HG03159 (cell line): ENCODE measurements at regions not wholly inside any gene's neighbourhood (a gene's known extent, or its start where the extent isn't known, plus 50 kb on each side); places are given as distances from the start of the nearest gene placed in this dataset.

Source experiments
- ATAC-seq: cut with Tn5 transposase; IDR thresholded peaks from one replicate; pipeline ENCODE4 v1.9.1; 2021; ENCODE audit warnings: mild to moderate bottlenecking, moderate library complexity; ENCODE audit not compliant: unreplicated experiment

DNA sequence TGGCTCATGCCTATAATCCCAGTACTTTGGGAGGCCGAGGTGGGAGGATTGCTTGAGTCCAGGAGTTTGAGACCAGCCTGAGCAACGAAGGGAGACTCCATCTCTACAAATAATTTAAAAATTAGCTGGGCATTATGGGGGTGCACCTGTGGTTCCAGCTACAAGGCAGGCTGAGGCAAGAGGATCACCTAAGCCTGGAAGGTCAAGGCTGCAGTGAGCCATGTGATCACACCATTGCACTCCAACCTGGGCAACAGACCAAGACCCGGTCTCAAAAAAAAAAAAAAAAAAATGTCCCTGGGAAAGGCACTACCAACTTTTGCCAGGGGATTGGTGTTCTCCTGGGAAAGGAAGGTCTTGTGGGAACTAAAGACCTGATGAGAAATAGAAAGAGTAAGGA, 134.2 kb upstream of the AUTS2 start:
- ATAC-seq, result no peak

DNA sequence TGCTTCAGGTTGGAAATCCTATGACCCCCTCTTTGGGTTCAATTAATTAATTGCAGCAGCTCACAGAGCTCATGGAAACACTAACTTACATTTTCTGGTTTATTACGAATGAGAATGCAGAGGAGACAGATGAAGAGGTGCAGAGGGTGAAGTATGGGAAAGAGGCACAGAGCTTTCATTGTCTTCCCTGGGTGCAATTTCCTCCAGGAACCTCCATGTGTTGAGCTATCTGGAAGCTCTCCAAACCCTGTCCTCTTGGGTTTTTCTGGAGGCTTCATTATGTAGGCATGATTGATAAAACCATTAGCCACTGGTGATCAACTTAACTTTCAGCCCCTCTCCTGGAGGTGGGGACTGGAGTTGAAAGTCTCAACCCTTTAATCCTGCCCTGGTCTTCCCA, 133.0 kb upstream of the AUTS2 start:
- ATAC-seq, result no peak

DNA sequence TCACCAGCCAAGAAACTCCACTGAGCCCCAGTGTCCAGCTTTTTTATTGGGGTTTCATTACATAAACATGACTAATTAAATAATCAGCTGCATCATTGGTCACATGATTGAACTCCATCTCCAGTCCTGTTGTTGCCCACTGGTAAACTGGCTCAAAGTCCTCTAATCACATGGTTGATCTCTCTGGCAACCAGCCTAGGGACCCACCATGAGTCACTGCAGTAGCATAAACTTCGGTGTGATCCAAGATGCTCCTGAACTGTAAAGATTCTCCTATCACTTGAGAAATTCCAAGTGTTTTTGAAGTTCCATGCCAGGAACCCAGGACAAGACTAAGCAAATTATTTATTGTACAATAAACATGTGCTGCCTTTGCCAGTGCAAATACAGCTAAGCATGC, 130.4 kb upstream of the AUTS2 start:
- ATAC-seq, result no peak

DNA sequence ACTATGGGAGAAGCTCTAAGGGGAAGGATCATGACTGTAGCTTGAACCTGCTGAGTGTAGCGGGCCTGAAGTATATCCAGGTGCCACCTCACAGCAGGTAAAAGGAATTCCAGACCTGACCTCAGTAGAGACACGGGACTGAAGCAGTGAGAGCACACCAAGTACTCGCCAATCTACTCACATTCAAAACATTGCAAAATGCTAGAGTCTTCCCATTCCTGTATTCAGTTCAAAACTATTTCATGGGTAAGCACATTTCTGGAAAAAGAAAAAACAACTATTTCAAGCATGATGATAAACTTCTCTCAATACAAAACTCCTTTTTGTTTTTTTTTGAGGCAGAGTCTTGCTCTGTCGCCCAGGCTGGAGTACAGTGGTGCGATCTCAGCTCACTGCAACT, 121.9 kb upstream of the AUTS2 start:
- ATAC-seq, result no peak

DNA sequence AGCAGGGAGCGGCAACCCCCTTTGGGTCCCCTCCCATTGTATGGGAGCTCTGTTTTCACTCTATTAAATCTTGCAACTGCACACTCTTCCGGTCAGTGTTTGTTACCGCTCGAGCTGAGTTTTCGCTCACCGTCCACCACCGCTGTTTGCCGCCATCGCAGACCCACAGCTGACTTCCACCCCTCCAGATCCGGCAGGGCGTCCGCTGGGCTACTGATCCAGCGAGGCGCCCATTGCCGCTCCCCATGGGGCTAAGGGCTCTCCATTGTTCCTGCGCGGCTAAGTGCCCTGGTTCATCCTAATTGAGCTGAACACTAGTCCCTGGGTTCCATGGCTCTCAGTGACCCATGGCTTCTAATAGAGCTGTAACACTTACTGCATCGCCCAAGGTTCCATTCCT, 115.6 kb upstream of the AUTS2 start:
- no peak for ATAC-seq

DNA sequence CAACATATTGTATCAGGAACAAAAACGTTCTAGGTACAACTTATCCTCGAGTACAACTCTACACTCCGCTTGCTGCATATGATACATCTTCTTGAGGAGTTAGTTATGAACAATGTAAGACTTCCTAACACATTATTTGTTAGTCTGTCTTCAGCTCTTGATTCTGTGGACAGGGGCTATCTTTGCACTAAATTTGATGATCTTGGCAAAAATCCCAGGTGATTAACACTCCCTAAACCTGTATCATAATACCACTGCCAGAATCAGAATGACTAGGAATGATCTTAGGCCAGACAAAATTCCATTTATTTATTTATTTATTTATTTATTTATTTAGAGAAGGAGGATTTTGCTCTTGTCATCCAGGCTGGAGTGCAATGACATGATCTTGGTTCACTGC, 108.7 kb upstream of the AUTS2 start:
- no peak for ATAC-seq

DNA sequence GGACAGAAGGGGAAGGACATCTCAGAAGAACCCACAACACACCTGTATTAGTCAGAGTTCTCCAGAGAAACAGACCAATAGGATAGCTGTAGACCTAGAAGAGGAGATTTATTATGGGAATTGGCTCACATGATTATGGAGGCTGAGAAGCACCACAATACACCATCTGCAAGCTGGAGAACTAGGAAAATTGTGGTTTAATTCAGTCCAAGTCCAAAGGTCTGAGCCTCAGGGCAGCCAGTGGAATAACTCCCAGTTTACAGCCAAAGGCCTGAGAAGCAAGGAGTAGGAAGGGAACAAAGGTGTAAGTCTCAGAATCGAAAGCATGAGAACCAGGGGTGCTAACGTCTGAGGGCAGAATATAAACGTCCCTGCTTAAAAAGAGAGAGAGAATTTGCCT, 99.6 kb upstream of the AUTS2 start:
- no peak for ATAC-seq

DNA sequence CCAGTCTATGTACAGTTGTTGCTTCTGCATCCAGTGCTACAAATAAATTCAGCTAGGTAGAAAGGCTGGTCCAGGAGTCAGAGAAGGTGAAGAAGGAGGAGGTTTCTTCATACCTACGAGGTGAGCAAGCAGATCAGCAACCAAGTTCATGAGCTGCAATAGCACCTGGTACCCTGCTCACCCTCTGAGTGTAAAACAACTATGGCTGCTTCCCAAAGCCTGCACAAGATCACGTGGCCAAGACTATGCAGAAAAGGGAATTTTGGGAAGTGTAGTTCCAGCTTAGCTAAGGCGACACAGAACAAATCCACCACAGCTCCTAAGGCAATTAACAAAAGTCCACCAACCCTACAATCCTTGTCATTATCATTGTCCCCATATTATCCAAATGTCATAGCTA, 95.9 kb upstream of the AUTS2 start:
- no peak for ATAC-seq

DNA sequence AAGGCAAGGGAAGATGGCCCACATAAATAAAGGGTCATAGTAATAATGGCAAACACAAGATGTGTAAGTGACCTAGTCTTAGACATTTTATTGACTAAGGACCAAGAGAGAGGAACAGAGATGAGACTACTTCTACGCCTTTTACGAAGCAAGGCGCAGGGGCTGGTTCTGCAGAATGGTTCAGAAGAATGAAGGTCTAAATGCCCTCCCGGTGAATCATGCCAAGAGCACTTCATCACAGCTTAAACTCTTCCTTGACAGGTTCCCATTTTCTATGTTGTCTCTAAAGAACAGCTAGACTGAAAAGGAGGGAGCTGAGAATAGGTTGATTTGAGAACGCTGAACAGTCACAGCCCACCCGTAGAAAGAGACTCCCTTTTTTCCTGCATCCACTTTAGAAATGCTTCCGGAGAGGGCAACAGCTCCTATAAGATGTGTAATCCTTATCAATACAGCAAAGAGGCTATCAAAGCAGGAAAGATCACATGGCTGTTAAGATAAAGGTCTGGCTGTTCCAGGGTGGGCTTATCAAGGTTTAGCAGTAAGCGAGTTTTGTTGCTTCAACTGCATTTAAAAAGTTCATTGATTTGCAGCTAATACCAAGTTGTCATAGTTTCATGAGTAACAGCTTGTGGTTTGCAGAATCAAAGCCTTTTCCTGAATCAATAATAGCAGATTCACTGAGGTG, 93.4 kb upstream of the AUTS2 start:
- no peak for ATAC-seq

DNA sequence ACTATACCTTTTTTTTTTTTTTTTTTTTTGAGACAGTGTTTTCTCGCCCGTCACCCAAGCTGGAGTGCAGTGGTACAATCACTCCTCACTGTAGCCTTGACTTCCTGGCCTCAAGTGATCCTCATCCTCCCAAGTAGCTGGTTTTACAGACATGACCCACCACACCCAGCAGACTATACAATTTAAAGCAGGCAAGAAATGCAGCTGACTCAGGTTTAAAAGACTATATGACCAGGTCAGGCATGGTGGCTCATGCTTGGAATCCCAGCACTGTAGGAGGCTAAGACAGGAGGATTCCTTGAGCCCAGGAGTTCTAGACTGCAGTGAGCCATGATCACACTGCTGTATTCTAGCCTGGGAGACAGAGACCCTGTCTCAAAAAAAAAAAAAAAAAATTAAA, 89.5 kb upstream of the AUTS2 start:
- ATAC-seq, result no peak

DNA sequence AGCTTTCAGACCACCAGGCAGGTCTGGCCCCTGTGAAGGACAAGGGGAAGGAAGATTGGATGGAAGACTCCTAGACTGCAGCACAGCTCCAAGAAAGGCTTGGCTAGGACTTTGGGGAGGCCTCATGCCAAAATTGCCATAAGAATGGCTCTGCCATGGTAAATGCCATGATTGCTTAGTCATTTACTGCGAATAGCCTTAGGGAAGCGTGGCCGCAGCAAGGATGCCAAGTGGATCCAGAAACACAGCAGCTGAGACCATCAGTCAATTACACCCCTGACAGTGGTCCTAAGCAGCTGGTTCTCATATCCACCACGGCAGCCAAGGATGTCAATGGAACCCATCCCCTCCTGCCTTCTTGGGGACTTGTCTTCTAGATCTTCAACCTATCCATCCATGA, 88.2 kb upstream of the AUTS2 start:
- no peak for ATAC-seq

DNA sequence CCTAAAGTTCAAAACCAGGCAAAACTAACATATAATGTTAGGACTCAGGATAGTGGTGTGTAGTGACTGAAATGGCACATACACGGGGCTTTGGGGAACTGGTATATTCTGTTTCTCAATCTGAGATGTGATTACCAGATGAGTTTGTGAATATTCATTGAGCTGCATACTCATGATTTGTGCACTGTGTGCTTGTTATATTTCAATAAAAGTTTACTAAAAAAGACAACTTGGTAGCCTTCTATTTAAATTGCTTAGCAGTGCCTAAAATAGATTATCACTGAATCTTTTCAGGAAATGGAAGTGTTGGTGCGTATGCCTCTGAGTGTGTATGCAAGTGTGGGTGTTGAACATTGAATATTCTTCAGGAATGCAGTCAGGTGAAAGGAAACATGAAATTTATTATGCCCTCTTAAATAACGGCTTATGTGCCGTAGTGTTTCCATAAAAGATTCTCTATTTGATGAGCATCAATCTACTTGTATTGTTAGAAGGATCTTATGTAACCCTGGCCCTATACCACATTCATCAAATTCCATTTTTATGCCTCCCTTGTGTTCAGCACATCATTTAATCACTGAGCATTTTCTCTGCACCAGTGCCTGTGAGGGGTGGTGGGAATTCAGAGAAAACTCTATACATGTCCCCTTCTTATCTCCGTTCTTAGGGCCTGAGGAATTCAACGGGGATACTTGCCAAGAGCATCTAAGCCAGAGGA, 82.6 kb upstream of the AUTS2 start:
- no peak for ATAC-seq

DNA sequence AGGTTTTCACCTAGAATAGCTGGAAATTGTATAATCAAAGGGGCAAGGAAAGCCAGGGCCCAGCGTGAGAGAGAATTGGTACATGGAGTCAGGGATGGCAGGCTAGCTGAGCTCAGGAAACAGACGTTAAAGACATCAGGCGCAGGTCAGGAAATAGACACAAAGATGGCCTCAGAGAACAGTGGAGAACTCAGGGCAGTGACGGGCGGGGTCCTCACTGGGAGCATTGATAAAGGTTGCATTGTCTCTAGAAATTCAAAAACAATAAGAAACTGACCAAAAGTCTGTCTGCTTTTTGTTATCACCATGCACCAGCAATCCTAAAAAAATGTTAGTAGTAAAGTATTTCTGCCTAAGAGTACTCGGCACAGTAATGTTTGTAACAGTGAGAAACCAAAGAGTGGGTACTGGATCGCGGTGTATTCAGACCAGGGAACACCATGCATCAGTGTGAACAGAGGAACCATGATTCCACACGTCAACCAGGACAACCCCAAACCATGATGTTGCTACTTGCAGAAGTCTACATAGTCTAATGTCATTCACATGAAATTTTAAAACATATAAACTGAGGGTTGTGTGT, 81.9 kb upstream of the AUTS2 start:
- no peak for ATAC-seq

DNA sequence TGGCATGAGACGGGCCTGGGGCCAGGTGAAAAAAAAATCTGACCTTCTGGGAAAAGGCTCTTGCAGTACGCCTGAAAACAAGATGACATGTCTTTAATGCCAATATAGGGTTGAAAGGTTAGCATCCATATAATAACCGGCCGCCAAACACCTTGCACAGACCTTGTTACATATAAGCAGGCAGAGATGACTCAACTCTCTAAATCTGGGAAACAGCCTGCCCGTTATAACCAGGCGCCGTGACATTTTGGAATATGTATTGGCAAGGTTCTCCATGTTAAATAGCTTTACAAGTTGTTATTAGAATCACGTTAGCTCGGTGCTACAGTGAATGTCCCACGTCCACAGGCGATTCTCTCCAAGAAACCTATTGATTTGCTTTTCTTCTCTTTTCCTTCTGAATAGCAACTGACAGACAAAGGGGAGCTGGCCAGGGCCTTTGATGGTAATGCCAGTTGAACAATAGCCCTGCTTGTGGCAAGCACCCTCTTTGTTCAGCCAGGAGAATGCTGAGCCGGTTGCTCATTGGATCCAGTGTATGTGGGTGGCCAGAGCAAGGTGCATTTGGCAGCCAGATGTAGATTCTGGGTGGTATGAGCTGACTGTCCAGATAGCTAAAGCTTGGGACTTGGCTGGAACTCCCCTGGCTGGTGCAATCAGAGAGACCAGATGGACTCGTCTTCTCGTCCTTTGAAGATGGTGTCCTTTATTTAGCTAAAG, 80.1 kb upstream of the AUTS2 start:
- no peak for ATAC-seq

DNA sequence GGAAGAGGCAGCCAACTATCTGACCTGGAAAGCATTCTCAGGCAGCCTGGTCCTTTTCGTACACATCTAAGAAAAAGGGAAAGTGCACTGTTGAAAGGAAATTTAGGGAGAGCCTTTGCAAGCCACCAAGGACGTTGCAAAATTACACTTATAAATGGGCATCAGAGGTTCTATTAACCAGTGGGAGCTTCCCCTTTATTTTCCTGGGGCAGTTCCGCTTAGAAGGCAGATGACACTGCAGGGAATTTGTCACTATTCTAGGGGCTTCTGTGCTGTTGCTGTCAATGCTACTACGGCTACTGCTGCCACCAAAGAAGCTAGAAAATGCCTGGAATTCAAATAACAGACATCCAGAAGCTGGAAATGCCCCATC, 79.6 kb upstream of the AUTS2 start:
- ATAC-seq, result no peak

DNA sequence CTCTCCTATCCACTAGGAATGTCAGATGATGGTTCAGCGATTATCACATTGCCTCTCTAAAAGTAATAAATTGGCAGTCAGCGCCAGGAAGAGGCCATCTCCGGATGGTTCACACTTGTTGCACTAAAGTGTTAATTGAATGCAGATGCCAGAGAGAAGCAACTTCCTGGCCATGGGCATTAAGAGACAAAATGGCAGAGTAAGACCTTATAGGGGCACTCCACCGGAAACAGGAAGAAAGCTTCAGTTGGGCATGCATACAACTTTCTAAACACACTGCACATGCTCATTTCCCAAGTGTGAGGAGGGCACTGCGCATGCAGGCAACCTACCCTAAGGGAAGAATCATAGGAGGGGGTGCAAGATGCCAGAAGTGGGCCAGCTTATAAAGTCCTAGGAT, 71.7 kb upstream of the AUTS2 start:
- ATAC-seq, result no peak

DNA sequence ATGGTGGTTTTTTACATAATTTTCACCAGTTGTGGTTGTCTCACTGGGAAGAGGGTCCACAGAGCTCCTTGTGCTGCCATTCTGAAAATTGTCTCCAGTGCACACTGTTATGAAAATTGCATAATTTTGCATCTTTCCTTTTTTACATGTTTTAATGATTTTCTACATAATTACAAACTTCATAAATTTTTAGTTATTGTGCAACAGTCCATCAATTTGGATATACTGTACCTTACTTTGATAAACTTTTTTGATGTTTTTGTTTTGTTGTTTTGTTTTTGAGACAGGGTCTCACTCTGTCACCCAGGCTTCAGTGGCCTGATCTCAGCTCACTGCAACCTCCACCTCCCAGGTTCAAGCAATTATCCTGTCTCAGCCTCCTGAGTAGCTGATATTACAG, 70.6 kb upstream of the AUTS2 start:
- ATAC-seq, result no peak

DNA sequence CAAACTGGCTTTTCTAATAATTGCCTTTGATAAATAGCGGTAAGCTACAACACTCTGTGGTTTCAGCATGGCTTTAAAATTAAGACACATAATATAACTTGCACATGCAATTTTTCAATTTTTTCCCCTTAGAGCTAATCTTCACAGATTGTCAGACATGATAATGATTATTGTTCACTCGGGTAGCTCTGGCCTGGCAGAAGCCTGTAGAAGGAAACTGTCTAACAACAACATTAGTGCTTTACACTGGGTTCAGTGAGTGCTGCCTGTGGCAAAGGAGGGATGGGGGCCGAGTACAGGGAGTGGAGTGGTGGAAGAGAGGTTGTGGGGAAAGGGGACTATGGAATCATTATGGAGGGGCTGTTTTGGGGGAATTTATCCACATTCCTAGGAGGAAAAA, 67.2 kb upstream of the AUTS2 start:
- no peak for ATAC-seq

DNA sequence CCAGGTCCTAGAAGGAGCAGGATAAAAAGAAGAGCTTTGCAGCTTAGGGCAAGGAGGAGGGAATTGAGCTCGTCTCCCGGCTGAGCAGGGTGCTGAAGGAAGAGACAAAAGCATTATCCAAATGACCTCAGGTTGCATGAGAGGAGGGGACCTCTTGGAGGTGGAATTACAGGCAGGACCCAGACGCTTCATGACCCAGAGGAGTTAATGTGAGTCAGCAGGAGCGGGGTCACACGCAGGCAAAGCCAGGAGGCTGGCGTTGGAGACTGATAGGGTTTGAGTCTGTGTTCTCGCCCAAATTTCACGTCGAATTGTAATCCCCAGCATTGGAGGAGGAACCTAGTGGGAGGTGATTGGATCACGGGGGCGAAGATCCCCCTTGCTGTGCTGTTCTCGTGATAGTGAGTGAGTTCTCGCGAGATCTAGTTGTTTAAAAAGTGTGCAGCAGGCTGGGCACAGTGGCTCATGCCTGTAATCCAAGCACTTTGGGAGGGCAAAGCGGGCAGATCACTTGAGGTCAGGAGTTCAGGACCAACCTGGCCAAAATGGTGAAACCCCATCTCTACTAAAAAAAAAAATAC, 63.7 kb upstream of the AUTS2 start:
- ATAC-seq, result no peak

DNA sequence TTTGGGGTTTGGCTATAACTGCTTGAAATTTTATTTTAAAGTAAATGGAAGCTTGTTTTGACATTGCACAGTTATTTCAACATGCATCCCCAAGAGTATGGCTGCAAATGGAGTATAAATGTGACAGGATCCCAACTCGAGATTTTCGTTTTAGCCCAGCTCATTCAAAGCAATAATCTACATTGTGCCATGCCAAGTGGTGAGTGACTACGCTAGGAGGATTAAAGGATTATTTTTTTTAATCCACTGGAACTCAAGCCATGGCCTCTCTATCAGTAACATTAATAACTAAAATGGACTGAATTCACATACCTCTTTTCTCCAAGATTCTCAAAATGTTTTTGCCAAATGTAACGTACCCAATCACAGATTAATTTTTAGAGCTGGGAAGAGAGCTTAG, 60.6 kb upstream of the AUTS2 start:
- no peak for ATAC-seq

DNA sequence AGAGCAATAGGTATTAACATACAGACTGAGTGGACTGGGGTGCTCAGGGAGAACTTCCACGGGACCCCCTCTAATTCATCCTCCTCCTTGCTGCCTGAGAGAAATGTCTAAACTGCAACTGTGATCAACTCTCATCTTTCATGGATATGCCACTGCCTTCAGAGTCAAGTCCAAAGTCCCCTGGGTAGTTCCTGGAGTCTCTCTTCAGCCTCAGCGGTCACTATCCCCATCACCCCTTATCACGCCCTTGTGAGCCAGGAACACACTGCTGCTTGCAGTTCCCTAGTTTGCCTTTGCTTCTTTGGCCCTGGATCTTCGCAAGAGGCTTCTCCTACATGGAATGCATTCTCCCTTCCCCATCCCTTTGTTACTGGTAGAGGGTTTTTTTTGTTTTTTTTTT, 58.7 kb upstream of the AUTS2 start:
- ATAC-seq, result no peak

DNA sequence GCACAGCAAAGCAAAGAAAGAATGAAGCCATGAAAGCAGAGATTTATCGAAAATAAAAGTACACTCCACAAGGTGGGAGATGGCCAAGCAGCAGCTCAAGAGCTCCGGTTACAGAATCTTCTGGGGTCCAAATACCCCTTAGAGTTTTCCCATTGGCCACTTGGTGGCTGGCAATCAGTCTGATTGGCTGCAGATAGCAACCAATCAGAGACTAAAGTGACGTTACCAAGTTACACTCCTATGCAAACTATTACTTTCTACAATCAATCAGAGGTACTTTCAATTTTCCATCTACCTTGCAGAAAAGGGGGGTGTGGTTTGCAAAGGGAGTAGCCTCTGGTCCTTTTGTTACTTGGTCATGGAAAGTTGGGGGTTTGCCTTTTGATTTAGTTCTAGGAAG, 58.0 kb upstream of the AUTS2 start:
- no peak for ATAC-seq
